GM19035 (cell line): ENCODE measurements at regions not wholly inside any gene's neighbourhood (a gene's known extent, or its start where the extent isn't known, plus 50 kb on each side); places are given as distances from the start of the nearest gene placed in this dataset.
"Not testable (repeated sequence)": the region's sequence is repeated elsewhere in the genome, so short reads cannot be mapped to it uniquely, and the experiment has no call there.

Experiments used
- ATAC-seq: cut with Tn5 transposase; IDR thresholded peaks from one replicate; pipeline ENCODE4 v1.9.1; 2021; ENCODE audit not compliant: unreplicated experiment

- ATAC-seq = no peak
Measured at GRCh38 chr18:51448949-51449348, 251.5 kb upstream of the MEX3C start.

DNA sequence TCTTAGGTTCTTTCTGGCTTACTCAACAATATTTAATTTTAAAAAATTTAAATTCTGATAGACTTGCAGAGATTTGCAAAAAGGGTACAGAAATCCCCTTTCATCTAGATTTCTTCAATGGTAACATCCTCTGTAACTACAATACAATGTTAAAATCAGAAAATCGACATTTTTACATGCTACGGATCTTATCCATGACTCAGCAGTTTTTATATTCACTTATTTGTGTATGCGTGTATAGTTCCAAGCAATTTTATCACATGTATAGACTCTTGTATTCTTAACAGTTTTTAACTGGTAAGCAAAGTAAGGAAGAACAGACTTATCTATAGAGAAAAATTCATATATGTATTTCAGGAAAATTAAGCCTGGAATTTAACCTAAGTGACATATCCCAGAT, 256.1 kb upstream of the MEX3C start:
- no peak for ATAC-seq

DNA sequence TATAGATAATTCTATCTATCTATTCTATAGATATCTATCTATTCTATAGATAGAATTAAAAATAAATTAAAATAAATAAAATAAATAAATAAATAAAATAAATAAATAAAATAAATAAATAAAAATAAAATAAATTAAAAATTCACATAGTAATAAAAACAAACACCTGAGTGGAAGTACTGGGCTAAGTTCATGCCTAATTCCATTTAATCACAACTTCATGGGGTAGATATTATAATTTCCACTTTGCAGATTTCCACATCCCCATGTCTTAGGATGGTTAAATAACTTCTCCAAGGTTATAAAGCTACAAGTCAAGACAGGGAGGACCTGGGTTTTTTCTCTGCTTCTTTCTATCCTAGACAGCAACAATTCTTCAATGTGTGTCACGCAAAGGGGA, 261.4 kb upstream of the MEX3C start:
- ATAC-seq = no peak

GRCh38 chr18:51461956-51462355, 264.5 kb upstream of the MEX3C start:
- ATAC-seq = no peak

DNA sequence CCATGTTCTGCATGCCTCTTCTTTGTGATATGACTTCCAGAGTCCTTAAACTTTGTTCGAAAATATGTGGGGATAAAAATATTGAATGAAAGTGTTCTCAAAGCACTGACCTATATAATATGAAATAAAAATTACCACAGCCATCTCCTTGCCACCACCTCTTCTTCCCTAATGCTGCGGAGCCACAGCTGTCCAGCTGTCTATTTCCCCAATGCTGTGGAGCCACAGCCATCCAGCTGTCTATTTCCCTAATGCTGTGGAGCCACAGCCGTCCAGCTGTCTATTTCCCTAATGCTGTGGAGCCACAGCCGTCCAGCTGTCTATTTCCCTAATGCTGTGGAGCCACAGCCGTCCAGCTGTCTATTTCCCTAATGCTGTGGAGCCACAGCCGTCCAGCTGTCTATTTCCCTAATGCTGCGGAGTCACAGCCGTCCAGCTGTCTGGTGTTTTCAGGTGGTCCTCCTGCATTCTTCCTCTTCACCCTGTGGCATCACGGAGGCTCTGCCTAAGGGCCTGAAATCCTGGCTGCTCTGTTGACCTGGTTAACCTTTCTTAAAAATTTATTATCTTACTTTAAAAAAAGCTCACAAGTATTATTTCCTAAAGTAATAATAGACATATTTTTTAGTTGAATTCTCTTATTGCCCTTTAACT, 266.1 kb upstream of the MEX3C start:
- ATAC-seq = no peak

DNA sequence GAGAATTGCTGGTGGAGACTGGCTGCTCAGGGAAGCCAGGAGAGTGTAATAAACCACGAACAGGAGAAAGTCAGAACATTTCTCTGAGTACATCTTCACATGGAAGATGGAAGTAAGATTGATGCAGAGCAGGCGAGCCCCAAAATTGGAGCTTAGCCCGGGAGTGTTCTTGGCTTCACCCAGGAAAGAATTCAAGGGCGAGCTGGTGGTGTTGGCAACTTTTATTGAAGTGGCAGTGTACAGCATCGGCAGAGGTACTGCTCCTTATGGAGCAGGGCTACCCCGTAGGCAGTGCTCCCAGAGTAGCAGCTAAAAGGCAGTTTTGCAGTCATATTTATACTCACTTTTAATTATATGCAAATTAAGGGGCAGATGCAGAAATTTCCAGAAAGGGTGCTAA, 281.4 kb upstream of the MEX3C start:
- ATAC-seq = no peak

GRCh38 chr18:51479736-51480135, 282.3 kb upstream of the MEX3C start:
- ATAC-seq = no peak

- ATAC-seq = no peak
Measured at GRCh38 chr18:51480407-51481261, 283.2 kb upstream of the MEX3C start.

GRCh38 chr18:51486735-51487366, 289.4 kb upstream of the MEX3C start:
- no peak for ATAC-seq

DNA sequence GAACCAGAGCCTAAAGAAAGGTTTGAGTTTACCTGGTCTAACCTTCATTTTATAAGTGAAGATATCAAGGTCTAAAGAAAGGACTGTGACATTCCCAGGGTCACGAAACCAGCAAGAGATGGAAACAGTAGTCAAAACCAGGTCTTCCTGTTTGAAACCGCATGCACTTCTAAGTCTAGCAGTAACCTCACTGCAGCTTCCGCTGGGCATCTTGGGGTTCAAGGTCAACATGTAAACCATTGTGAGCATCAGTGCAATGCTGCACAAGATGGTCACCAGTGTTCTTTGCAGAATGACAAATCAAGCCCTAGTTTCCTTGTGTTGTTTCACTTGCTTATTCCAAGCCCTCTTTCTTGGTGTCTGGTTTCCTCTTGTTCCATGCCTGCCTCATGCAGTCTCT, 292.9 kb upstream of the MEX3C start:
- no peak for ATAC-seq

DNA sequence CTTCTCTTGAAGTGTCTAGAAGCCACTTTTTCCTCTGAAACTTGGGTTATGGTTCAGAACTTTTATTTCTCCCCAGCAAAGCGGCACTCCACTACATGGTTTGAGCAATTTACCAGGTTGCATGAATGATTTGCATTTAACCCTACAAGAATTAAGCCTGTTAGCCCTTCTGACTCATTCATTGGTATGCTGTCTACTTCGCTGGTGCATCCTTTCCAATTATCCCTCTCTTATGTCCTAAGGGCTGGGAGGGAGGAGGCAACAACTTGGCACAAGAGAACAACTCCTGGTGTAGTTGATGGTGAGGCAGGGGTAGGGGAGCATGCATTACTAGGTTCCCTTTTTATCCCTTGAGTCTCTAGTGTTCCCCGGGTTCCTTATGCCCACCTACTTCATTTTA, 293.4 kb upstream of the MEX3C start:
- ATAC-seq = no peak

GRCh38 chr18:51491678-51492372, 294.3 kb upstream of the MEX3C start:
- no peak for ATAC-seq

DNA sequence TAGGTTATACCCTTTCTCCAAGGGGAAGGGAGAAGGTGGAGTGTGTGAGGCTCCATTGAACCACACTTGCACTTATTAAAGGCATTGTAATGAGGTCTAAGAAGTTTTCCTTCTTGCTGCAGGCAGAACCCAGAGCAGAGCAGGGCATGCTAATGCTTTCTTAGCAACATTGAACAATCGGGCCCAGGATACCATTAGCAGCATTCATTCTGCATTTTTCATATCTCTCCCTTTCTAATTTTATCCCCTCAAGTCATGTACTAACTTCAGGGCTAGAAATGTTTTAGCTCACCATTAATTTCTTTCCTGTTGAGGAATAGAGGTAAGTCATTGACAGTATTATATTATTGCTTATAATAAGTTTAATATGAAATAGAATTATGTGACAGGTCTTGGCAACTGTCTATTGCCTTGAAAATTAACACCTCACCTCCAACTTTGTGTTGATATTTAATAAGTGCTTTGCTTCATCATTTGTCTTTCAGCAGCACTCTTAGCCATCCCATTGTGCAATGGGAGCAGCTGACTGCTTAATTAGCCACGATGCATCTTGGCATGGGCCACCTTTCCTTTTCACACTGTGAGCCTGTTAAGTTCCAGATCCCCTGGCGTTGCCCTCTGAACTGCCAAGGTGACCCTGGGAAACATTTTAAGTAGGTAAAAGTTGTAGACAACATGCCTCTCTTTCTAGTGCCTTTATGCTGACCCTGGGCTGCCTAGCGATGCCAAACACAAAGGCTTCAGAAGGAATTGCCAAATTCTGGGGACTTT, 300.8 kb upstream of the MEX3C start:
- ATAC-seq = no peak

GRCh38 chr18:51503351-51503750, 305.9 kb upstream of the MEX3C start:
- ATAC-seq = no peak

GRCh38 chr18:51506811-51507210, 309.3 kb upstream of the MEX3C start:
- no peak for ATAC-seq

GRCh38 chr18:51508410-51508809, 310.9 kb upstream of the MEX3C start:
- not testable (repeated sequence) for ATAC-seq

DNA sequence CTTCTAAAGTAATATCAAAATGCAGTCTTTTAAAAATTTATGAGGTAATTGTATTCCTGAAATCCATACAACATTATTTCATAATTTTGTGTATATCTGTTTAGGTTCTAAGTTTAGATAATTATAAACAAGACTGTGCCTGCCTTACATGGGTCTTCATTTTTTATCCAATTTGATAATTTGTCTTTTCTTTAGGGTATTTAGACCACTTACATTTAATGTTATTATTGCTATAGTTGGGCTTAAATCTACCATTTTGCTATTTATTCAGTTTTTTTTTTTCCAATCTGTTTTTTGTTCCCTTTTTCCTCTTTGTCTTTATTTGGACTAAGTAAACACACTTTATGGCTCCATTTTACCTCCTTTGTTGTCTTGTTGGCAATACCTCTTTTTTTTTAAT, 312.5 kb upstream of the MEX3C start:
- ATAC-seq = no peak

DNA sequence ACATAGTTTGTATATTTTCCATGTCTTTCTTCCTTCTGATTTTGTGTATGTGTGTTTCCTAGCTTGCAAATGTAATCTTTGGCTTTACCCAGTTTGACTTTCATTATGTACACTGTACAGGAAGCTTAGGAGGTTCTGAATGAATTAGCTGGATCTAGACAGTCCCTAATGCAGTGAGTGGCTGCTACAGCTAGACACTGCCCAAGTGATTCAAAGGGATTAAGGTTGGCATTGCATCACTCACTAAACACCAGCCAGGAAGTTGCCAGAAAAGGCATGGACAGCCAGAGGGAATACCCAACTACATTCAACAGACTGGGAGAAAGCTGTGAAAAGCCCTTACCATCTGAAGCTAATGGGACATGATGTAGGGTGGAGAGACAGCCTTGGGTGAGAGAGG, 316.0 kb upstream of the MEX3C start:
- no peak for ATAC-seq

GRCh38 chr18:51514128-51514527, 316.6 kb upstream of the MEX3C start:
- no peak for ATAC-seq

GRCh38 chr18:51516478-51517038, 319.1 kb upstream of the MEX3C start:
- no peak for ATAC-seq
